ENCODE measurements at regions not wholly inside any gene's neighbourhood (a gene's known extent, or its start where the extent isn't known, plus 50 kb on each side); places are given as distances from the start of the nearest gene placed in this dataset.

GRCh38 chr12:90280564-90281058 lies 572.0 kb upstream of the ATP2B1 start:
- no peaks in the 10 kb centered on the region for H3K4me1 Mint-ChIP-seq (ENCODE audit: low read depth, unreplicated experiment)
- intact Hi-C loops (cut with micrococcal nuclease; ENCODE audit: unreplicated experiment) = no loop called here
- DNase-seq = no peak
- no TSS peak for BruUV-seq (replicated peaks)
- TF ChIP-seq, protein P1, sequence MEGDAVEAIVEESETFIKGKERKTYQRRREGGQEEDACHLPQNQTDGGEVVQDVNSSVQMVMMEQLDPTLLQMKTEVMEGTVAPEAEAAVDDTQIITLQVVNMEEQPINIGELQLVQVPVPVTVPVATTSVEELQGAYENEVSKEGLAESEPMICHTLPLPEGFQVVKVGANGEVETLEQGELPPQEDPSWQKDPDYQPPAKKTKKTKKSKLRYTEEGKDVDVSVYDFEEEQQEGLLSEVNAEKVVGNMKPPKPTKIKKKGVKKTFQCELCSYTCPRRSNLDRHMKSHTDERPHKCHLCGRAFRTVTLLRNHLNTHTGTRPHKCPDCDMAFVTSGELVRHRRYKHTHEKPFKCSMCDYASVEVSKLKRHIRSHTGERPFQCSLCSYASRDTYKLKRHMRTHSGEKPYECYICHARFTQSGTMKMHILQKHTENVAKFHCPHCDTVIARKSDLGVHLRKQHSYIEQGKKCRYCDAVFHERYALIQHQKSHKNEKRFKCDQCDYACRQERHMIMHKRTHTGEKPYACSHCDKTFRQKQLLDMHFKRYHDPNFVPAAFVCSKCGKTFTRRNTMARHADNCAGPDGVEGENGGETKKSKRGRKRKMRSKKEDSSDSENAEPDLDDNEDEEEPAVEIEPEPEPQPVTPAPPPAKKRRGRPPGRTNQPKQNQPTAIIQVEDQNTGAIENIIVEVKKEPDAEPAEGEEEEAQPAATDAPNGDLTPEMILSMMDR (IDR thresholded peaks at IDR 0.05; ENCODE audit: unreplicated experiment) = no peak
- H3K4me3 Mint-ChIP-seq (ENCODE audit: low read depth, unreplicated experiment) = no peak overlapping the region
- no peak overlapping the region for H3K27ac Mint-ChIP-seq (ENCODE audit: unreplicated experiment)
- CTCF ChIA-PET = no interaction called here
- H3K36me3 Mint-ChIP-seq (ENCODE audit: insufficient read depth, unreplicated experiment) = no peaks in the 10 kb centered on the region
- no peaks in the 10 kb centered on the region for H3K27me3 Mint-ChIP-seq (ENCODE audit: unreplicated experiment)
- H3K9me3 Mint-ChIP-seq (ENCODE audit: low read depth, unreplicated experiment) = peaks cover 10% of the 10 kb centered on the region

GRCh38 chr12:90280033-90280432 lies 571.4 kb upstream of the ATP2B1 start:
- Mint-ChIP-seq H3K9me3 (ENCODE audit: low read depth, unreplicated experiment) (peaks cover 10% of the 10 kb centered on the region), H3K27ac (ENCODE audit: unreplicated experiment) (no peak overlapping the region), H3K27me3 (ENCODE audit: unreplicated experiment) (no peaks in the 10 kb centered on the region), H3K36me3 (ENCODE audit: insufficient read depth, unreplicated experiment) (no peaks in the 10 kb centered on the region), H3K4me1 (ENCODE audit: low read depth, unreplicated experiment) (no peaks in the 10 kb centered on the region), H3K4me3 (ENCODE audit: low read depth, unreplicated experiment) (no peak overlapping the region)
- CTCF ChIA-PET = no interaction called here
- intact Hi-C loops (cut with micrococcal nuclease; ENCODE audit: unreplicated experiment) = no loop called here
- no peak for DNase-seq
- TF ChIP-seq, protein P1 (IDR thresholded peaks at IDR 0.05; ENCODE audit: unreplicated experiment) = no peak
- no TSS peak for BruUV-seq (replicated peaks)

DNA sequence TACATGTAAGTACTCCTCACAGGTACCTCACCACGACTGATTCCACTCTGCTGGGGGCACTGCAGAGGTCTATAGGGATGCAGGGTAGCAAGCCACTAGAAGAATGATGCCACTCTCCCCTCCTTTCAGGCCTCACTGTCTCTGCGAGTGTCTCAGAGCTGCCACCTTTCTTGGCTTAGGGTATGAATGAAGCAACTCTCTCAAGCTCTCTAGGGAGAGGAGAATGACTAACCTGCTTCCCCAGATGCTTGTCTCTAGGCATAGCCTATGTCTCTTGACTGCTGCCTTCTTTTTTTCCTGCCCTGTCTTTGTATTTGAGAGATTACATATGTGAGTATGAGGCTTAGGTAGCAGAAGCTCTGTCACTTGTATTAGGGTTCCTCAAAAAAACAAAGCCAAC lies 566.5 kb upstream of the ATP2B1 start:
- CTCF ChIA-PET = no interaction called here
- H3K9me3 Mint-ChIP-seq (ENCODE audit: low read depth, unreplicated experiment) = peaks cover 11% of the 10 kb centered on the region
- H3K4me3 Mint-ChIP-seq (ENCODE audit: low read depth, unreplicated experiment) = no peak overlapping the region
- no peak overlapping the region for H3K27ac Mint-ChIP-seq (ENCODE audit: unreplicated experiment)
- H3K27me3 Mint-ChIP-seq (ENCODE audit: unreplicated experiment) = no peaks in the 10 kb centered on the region
- H3K36me3 Mint-ChIP-seq (ENCODE audit: insufficient read depth, unreplicated experiment) = no peaks in the 10 kb centered on the region
- no peaks in the 10 kb centered on the region for H3K4me1 Mint-ChIP-seq (ENCODE audit: low read depth, unreplicated experiment)
- intact Hi-C loops (cut with micrococcal nuclease; ENCODE audit: unreplicated experiment) = no loop called here
- no peak for DNase-seq
- no TSS peak for BruUV-seq (replicated peaks)
- TF ChIP-seq, protein P1 (IDR thresholded peaks at IDR 0.05; ENCODE audit: unreplicated experiment) = no peak

GRCh38 chr12:90274407-90274806 lies 565.8 kb upstream of the ATP2B1 start:
- CTCF ChIA-PET = no interaction called here

More at GRCh38 chr12:90274407-90274806, 565.8 kb upstream of the ATP2B1 start:
- TF ChIP-seq, protein P1 (IDR thresholded peaks at IDR 0.05; ENCODE audit: unreplicated experiment) = no peak
- Mint-ChIP-seq H3K36me3 (ENCODE audit: insufficient read depth, unreplicated experiment) (no peaks in the 10 kb centered on the region), H3K9me3 (ENCODE audit: low read depth, unreplicated experiment) (peaks cover 8% of the 10 kb centered on the region), H3K4me1 (ENCODE audit: low read depth, unreplicated experiment) (no peaks in the 10 kb centered on the region), H3K4me3 (ENCODE audit: low read depth, unreplicated experiment) (no peak overlapping the region), H3K27me3 (ENCODE audit: unreplicated experiment) (no peaks in the 10 kb centered on the region), H3K27ac (ENCODE audit: unreplicated experiment) (no peak overlapping the region)
- no TSS peak for BruUV-seq (replicated peaks)
- no peak for DNase-seq
- intact Hi-C loops (cut with micrococcal nuclease; ENCODE audit: unreplicated experiment) = no loop called here
